Tibial nerve (tissue), 4 donors: ENCODE measurements at regions not wholly inside any gene's neighbourhood (a gene's known extent, or its start where the extent isn't known, plus 50 kb on each side); places are given as distances from the start of the nearest gene placed in this dataset.
"Not testable (repeated sequence)": the region's sequence is repeated elsewhere in the genome, so short reads cannot be mapped to it uniquely, and the experiment has no call there.

Source experiments
- DNase-seq, 2 donors: peaks; one replicate each; pipeline ENCODE4 v3.0.0-alpha.2; 2019; ENCODE audit warnings: low spot score in 2 of 2
- H3K27ac ChIP-seq, 4 donors: fragments of 200-600 bp; sonication (generic) in 3 of 4; one replicate each; pipeline ENCODE4 v1.5.1; 2017 to 2019; ENCODE audit warnings: mild to moderate bottlenecking in 1 of 4
- H3K27me3 ChIP-seq, 2 donors: fragments of 200-600 bp; sonication (generic) in 1 of 2; one replicate each; pipeline versions ENCODE4 v1.5.1 to v1.6.0; 2017 to 2019
- H3K36me3 ChIP-seq, 3 donors: fragments of 200-600 bp; sonication (generic); one replicate each; pipeline ENCODE4 v1.5.1; 2018 to 2019
- H3K4me1 ChIP-seq, 4 donors: fragments of 200-600 bp; sonication (generic) in 3 of 4; one replicate each; pipeline ENCODE4 v1.5.1; 2017 to 2019
- H3K4me3 ChIP-seq, 4 donors: fragments of 200-600 bp; sonication (generic) in 3 of 4; one replicate each; pipeline ENCODE4 v1.5.1; 2017 to 2019; ENCODE audit warnings: mild to moderate bottlenecking in 1 of 4, moderate library complexity in 1 of 4
- H3K9me3 ChIP-seq, 4 donors: fragments of 200-600 bp; sonication (generic) in 3 of 4; one replicate each; pipeline ENCODE4 v1.5.1; 2017 to 2019
- EP300 ChIP-seq, 2 donors: sonication (generic); formaldehyde crosslinking; IDR thresholded peaks; one replicate each; pipeline ENCODE4 v1.6.1; 2017; ENCODE audit warnings: antibody characterized with exemption in 2 of 2, mild to moderate bottlenecking in 1 of 2
- POLR2A ChIP-seq, 2 donors: fragments of 450-650 bp; IDR thresholded peaks; one replicate each; pipeline ENCODE4 v1.6.1; 2017; ENCODE audit warnings: antibody characterized with exemption in 2 of 2, mild to moderate bottlenecking in 2 of 2, moderate library complexity in 2 of 2
- WGBS, 2 donors: methylation state at CpG; one replicate each; pipeline ENCODE4 v1.1.5; 2018; 5-methylcytosine and 5-hydroxymethylcytosine counted together
- TF ChIP-seq, protein P1 (sequence below), 5 experiments: fragments of 200-600 bp in 3 of 5; fragments of 450-650 bp in 2 of 5; sonication (generic) in 3 of 5; IDR thresholded peaks; one replicate each; pipeline ENCODE4 v1.5.1; 2016 to 2019; ENCODE audit warnings: antibody characterized with exemption in 5 of 5, mild to moderate bottlenecking in 3 of 5, moderate library complexity in 2 of 5

DNA sequence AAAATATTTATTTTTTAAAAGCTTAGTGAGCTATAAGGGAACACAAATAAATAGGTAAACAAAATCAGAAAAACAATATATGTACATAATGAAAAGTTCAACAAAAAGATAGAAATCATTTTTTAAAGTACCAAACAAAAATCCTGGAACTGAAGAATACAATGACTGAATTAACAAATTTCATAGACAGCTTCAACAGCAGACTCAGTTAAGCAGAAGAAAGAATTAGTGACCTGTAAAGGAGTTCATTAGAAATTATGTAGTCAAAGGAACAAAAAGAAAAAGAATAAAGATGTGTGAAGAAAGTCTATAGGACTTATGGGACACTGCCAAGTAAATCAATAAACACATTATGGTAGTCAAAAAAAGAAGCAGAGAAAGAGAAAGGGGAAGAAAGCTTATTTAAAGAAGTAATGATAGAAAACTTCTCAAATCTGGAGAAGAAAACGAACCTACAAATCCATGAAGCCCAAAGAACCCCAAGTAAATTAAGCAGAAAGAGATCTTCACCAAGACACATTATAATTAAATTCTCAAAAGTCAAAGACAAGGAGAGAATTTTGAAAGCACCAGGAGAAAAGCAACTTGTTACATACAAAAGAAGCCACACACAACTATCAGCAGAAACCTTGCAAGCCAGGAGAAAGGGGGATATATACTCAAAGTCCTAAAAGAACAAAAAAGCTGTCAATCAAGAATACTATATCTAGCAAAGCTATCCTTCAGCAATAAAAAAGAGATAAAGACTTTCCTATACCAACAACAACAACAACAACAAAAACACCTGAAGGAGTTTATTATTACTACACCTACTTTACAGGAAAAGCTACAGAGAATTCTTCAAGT lies 338.9 kb downstream of the PTTG2 start:
- Histone ChIP-seq H3K9me3 (peaks cover 0 to 44% (median 11%) of the 10 kb centered on the region in 4 donors), H3K27me3 (no peaks in the 10 kb centered on the region), H3K4me1 (no peaks in the 10 kb centered on the region), H3K36me3 (no peaks in the 10 kb centered on the region), H3K4me3 (no peak overlapping the region), H3K27ac (no peak overlapping the region)
- 75 to 82% methylated on average over 1 of the region's 1 CpG for WGBS, 2 donors
- TF ChIP-seq POLR2A (IDR thresholded peaks at IDR 0.05): no peak
- no peak for TF ChIP-seq EP300 (IDR thresholded peaks at IDR 0.05)
- TF ChIP-seq, protein P1, sequence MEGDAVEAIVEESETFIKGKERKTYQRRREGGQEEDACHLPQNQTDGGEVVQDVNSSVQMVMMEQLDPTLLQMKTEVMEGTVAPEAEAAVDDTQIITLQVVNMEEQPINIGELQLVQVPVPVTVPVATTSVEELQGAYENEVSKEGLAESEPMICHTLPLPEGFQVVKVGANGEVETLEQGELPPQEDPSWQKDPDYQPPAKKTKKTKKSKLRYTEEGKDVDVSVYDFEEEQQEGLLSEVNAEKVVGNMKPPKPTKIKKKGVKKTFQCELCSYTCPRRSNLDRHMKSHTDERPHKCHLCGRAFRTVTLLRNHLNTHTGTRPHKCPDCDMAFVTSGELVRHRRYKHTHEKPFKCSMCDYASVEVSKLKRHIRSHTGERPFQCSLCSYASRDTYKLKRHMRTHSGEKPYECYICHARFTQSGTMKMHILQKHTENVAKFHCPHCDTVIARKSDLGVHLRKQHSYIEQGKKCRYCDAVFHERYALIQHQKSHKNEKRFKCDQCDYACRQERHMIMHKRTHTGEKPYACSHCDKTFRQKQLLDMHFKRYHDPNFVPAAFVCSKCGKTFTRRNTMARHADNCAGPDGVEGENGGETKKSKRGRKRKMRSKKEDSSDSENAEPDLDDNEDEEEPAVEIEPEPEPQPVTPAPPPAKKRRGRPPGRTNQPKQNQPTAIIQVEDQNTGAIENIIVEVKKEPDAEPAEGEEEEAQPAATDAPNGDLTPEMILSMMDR (IDR thresholded peaks at IDR 0.05): no peak
- no peak for DNase-seq

DNA sequence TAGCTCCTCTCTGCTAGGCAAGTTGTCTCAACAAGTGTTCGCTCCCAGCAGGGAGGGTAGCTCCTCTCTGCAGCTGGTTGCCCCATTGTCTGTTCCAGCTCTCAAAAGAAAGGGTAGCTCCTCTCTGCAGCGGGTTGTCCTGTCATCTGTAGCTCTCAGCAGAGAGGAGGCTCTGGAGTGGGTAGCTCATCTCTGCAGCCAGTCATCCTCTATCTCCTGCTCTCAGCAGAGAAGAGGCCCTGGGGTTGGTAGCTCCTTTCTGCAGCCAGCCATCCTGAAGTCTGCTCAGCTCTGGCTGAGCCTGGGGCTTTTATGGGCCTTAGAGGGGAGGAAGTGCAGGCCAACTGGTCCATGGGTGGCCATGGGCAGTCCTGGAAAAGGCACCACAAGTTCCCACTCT lies 342.7 kb downstream of the PTTG2 start:
- no peaks in the 10 kb centered on the region for H3K4me1 ChIP-seq
- no peaks in the 10 kb centered on the region for H3K27me3 ChIP-seq
- WGBS, 2 donors: 84 to 92% methylated on average over 1 to 2 of the region's 2 CpGs
- no peak overlapping the region for H3K27ac ChIP-seq
- no peaks in the 10 kb centered on the region for H3K36me3 ChIP-seq
- H3K9me3 ChIP-seq: peaks cover 0 to 28% (median 11%) of the 10 kb centered on the region in 4 donors
- H3K4me3 ChIP-seq: no peak overlapping the region
- TF ChIP-seq EP300 (IDR thresholded peaks at IDR 0.05) (no peak), POLR2A (IDR thresholded peaks at IDR 0.05) (no peak)
- TF ChIP-seq, protein P1 (IDR thresholded peaks at IDR 0.05): no peak
- no peak for DNase-seq

DNA sequence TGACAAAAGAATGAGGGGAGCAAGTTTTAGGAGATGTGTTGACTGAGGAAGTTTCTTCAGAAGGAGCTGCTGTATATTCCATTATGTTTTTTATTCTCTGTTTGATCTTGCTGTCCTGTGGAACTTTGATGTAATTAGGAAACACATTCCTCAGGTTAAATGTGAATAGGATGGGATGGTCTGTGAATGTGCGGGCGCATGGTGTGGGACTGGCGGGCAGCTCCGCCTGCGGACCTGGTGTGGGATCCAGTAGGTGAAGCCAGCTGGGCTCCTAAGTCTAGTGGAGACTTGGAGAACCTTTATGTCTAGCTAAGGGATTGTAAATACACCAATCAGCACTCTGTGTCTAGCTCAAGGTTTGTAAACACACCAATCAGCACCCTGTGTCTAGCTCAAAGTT lies 344.3 kb downstream of the PTTG2 start:
- H3K36me3 ChIP-seq, DNase-seq, H3K4me3 ChIP-seq, H3K27me3 ChIP-seq, H3K4me1 ChIP-seq, H3K27ac ChIP-seq: not testable (repeated sequence)
- WGBS, 2 donors: 99% methylated on average over 5 of the region's 5 CpGs
- peaks cover 0 to 12% (median 5%) of the 10 kb centered on the region in 4 donors for H3K9me3 ChIP-seq

DNA sequence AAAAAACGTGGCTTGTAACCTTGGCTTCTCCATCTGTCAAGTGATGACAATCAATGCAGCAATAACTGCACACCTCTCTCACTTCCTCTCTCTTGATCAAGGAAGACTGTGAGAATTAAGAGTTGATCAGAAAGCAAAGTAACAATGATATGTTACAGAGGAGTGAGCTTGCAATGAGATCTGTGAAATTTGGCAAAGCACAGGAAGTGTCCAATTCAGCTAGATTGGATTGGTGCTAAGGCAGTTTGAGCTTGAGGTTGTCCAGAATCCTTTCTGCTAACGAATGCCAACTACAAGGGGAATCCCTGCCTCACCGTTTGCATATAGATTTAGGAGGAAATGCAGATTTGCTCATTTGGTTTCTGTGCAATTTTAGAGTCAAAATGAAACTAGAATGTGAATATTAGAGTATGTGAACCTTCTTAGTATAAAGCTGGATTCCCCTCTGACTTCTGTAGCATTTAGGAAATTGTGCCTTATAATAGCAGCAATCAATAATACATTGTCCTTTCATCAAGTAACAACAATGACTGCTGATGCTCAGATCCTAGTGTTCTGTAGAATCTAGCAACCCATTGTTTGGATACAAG lies 346.4 kb downstream of the PTTG2 start:
- no peak overlapping the region for H3K27ac ChIP-seq
- no peak overlapping the region for H3K4me3 ChIP-seq
- H3K27me3 ChIP-seq: no peaks in the 10 kb centered on the region
- 31 to 42% methylated on average over 3 of the region's 3 CpGs for WGBS, 2 donors
- H3K36me3 ChIP-seq: no peaks in the 10 kb centered on the region
- peaks cover 0 to 4% (median 0%) of the 10 kb centered on the region in 4 donors for H3K4me1 ChIP-seq
- TF ChIP-seq POLR2A (IDR thresholded peaks at IDR 0.05) (no peak), EP300 (IDR thresholded peaks at IDR 0.05) (no peak)
- TF ChIP-seq, protein P1 (IDR thresholded peaks at IDR 0.05): no peak
- H3K9me3 ChIP-seq: peaks cover 0 to 11% (median 2%) of the 10 kb centered on the region in 4 donors
- no peak for DNase-seq

DNA sequence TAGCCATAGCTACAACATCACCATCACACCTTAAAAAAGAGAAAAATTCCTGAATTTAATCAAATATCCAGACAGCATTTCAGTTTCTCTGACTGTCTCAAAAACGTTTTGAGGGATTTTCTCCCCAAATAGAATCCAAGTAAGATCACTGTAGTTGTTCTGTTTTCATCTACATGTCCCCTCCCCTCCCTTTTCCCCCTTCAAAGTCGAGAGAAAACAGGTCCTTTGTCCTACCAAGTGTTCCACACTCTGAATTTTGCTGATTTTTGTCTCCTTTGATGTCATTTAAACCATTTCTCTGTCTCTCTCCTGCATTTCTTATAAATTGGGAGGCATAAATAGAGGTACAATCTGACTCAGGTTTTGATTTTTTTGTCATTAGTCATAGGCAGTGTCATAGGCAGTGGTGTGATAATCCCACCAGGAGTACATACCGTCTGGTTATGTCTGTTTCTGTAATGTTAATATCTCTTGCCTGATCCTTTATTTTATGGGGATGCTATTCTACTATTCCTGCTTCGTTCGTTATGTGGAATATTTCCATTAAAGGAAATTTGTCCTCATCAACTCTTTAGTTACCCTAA lies 348.6 kb downstream of the PTTG2 start:
- Histone ChIP-seq H3K9me3 (peaks cover 0 to 9% (median 0%) of the 10 kb centered on the region in 4 donors), H3K4me1 (peaks cover 0 to 5% (median 0%) of the 10 kb centered on the region in 4 donors), H3K27ac (no peak overlapping the region), H3K36me3 (no peaks in the 10 kb centered on the region), H3K27me3 (no peaks in the 10 kb centered on the region), H3K4me3 (no peak overlapping the region)
- 33 to 35% methylated on average over 5 of the region's 5 CpGs for WGBS, 2 donors
- no peak for TF ChIP-seq EP300 (IDR thresholded peaks at IDR 0.05)
- TF ChIP-seq, protein P1 (IDR thresholded peaks at IDR 0.05): no peak
- no peak for TF ChIP-seq POLR2A (IDR thresholded peaks at IDR 0.05)
- no peak for DNase-seq
